Activated CD4-positive, alpha-beta T cell treated with anti-CD3 and anti-CD28 coated beads, Interleukin-2, amount 50 U/mL, for 16 hours (primary cell): ENCODE measurements at regions not wholly inside any gene's neighbourhood (a gene's known extent, or its start where the extent isn't known, plus 50 kb on each side); places are given as distances from the start of the nearest gene placed in this dataset.
"Not testable (repeated sequence)": the region's sequence is repeated elsewhere in the genome, so short reads cannot be mapped to it uniquely, and the experiment has no call there.

Source experiments
- DNase-seq: peaks from one replicate; pipeline ENCODE4 v3.0.0-alpha.2; 2020

DNA sequence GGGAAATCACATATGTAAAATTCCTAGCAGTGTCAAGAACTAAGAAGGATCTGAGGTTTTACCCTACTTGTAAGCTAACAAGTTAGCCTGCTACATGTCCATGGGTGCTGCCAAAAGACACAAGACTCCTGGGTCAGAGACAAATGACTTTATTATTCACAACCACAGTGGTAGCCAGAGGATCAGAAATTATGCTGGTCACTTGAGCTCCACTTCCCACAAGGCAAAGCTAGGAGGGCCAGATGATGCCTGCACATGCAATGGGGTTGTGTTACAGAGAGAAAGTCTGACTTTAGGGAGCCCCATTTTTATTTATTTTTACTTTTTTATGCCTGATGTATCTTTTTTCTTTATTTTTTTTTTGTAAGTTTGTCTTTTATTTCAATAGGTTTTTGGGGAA, 136.8 kb downstream of the S1PR1 start:
- no peak for DNase-seq

DNA sequence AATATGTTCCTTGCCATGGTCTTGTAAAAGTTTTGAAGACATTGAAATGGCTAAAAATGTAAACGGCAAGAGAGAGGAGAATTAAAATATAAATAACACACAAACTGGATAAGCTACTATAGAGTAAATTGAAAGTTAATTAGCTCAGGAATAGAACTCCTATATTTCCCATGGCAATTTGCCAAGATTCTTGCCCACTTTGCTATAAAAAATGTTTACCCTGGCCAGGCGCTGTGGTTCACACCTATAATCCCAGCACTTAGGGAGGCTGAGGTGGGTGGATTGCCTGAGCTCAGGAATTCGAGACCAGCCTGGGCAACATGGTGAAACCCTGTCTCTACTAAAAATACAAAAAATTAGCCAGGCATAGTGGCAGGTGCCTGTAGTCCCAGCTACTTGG, 138.6 kb downstream of the S1PR1 start:
- DNase-seq: not testable (repeated sequence)

DNA sequence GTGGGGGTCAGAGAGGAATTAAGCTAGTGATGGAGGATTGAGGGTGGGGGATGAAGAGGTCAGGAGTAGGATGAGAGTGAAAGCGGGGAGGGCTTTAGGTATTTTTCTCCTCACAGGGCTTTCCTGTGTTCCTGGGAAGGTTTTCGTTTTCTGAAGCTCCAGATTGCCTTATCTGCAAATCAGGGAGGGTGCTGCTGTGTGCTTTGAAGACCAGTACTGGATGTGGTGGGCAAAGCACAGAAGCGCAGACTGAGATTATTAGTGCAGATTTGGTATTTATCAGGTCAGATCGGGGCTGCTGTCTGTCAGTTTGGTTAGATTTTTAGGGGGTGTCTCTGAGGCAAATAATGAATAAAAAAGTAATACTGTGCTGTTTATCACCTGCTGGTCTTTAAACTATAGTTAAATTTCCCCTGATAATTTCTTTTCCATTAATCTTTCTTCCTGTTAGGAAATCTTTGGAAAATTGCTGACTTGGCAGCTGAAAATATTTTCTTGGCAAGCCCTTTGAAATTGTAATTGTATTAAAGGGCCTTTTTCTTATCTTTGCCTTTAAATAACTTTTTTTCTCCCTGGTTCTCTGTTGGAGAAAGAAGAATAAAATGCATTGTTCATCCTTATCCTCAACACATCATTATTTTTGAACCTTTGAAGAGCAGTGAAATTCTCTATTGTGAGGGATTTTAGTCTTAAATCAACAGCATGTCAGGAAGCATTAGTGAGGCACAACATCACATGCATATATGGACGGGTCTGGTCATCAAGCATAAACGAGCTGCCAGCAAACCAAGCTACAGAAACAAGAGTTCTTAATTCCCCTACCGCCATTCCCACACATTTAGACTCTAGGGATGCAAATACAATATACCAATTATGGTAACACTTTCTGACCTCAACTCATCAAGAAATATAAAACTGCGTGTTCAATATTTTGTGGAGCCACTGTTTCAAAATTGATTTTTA, 139.6 kb downstream of the S1PR1 start:
- no peak for DNase-seq

GRCh38 chr1:101377084-101377835, 140.4 kb downstream of the S1PR1 start:
- DNase-seq: no peak

DNA sequence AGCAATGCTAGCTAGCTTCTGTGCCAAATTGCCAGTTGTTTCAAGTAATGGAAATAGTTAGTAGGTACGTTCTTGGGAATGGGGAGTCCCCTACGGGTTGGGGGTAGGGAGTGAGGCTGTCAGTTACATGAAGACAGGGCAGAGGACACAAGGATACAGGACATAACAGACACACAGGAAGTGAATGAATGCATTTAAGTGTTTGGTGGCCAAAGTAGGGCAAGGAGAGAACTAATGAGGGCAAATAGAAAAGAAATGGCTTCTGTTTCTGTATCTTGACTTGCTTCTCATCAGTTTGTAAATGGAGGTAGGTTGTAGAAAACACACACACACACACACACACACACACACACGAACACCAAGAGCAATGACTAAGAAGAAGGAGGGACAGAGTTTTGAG, 142.2 kb downstream of the S1PR1 start:
- no peak for DNase-seq

- no peak for DNase-seq
Observed at GRCh38 chr1:101379950-101380349, 143.1 kb downstream of the S1PR1 start.

DNA sequence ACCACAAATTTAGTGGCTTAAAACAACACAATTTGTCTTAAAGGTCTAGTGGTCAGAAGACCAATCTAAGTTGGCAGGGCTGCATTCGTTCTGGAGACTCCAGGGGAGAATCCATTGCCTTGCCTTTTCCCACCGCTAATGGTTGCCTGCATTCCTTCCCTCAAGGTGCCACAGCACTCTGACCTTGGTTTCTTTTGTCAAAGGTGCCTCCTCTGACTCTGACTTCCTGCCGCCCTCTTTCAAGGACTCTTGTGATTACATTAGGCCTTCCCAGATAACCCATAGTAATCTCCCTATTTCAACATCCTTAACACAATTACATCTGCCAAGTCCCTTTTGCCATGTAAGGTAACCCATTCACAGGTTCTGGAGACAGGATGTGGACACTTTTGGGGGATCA, 145.3 kb downstream of the S1PR1 start:
- DNase-seq: no peak

DNA sequence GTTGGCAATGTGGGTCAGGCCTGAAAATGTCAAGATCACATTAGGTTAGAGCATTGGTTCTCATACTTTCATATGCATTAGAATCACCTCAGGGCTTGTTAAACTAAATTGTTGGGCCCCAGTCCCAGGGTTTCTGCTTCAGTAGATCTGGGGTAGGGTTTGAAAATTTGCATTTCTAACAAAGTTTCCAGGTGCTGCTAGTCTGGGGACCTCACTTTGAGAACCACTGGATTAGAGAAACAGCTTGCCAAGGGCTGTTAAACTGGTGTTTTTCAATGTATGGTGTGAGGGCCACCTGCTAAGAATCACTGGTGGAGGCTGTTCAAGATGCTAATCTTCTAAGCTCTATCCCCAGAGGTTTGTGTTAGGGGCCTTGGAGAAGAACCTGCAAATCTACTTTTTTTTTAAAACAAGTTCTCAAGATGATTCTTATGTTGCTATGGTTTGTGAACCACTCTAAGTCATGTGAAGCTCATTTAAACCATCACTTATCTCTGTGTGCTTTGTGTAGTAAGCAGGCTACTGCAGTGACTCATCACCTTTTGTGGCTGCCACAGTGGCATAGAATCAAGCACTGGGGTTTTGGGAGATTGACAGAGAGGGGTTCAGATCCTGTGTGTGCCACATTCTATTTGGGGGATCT, 152.2 kb downstream of the S1PR1 start:
- peak; percentile 42 for DNase-seq

DNA sequence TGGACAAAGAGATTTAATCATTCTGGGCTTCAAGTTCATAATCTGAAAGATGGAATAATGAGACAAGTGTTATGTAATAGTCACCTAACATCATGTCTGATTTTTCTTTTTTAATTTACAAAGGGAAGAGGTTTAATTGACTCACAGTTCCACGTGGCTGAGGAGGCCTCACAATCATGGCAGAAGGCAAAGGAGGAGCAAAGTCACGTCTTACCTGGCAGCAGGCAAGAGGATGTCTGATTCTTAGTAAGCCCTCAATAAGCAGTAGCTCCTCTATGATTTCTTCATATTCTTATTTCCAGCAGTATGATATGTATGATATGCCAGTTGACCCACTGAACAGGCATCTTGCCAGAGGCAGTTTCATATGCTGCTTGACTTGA, 152.7 kb downstream of the S1PR1 start:
- no peak for DNase-seq

- no peak for DNase-seq
Observed at GRCh38 chr1:101392552-101392951, 155.7 kb downstream of the S1PR1 start.

DNA sequence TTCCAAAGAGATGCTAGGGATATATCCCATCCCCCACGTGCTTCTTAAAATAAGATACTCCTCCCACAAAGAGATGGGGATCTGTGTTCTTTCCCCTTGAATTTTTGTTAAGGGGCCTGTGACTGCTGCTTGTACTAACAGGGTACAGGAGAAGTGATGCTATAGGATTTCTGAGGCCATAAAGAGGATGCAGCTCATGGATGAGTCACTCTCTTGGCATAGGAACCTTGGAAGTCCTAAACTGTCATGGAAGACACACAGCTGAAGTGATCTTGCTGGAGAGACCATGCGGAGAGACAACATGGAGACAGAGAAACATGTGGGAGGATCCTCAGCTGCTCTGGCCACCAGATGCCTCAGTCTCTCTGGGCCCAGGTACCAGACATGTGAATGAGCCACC, 157.2 kb downstream of the S1PR1 start:
- no peak for DNase-seq

DNA sequence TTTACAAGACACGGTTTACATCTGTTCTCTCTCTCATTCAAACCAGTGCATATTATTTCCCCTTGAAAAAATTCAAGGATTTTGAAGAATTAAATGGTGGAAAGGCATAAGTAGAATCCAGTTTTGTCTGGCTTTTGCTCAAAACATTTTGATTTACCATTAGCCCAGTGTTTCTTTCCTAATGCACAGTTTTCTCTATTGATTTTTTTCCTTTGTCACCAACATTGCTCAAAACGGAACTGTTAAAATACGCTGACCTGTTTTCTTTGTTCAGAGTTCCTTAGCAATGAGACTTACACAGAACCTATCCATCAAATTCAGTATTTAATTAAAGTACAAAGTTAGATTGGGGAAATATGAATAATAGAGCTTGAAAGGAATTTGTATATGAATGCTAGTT, 162.4 kb downstream of the S1PR1 start:
- DNase-seq: no peak

DNA sequence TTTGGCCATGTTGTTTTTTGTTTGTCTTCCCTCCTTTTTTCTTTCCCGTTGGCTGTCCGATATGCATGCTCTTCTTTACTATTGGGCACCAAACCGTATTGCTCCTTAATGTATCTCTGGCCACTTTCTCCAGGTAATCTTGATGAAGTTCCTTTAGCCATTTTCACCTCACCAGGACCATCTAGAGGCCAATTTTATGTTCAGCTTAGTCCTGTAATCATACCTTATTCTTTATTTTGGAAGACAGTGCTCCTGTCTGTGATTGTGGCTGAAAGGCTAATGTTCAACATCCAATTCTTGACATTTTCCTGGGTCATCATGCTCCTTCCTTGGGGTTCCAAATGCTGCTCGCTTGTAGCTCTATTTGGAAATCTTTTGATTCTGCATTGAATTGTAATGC, 169.5 kb downstream of the S1PR1 start:
- DNase-seq: no peak

- no peak for DNase-seq
Observed at GRCh38 chr1:101406681-101407080, 169.9 kb downstream of the S1PR1 start.

DNA sequence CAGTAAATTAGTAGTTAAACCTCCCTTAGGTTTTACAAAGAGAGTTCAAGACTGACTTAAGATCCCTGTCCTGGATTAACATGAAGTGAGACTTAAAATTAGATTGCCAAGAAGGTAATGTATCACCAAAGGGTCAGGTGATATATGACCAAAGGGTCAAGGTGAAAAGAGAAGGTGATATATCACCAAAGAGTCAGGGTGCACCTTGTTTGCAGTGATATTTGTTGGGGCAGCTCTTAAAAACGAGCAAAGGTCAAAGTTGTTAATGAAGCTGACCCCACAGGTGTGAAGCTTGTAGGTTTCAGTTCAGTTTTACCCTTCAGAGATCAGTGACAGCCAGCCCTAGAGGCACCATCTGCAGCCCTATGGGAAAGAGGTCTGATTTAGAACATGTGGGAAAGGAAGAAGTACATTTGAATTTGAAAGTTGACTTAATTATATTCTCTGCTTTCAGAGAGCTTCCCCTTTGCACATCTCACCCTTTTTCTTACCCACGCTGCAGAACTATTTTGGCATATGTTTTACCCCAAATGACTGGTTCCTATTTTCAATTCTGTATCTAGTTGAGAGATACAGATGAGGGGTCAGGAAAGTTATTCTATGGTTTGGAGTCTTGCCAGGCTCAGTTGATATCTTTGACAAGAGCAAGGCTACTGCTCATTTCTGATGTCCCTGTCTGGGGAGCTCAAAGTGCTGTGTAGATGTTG, 170.8 kb downstream of the S1PR1 start:
- DNase-seq: no peak

DNA sequence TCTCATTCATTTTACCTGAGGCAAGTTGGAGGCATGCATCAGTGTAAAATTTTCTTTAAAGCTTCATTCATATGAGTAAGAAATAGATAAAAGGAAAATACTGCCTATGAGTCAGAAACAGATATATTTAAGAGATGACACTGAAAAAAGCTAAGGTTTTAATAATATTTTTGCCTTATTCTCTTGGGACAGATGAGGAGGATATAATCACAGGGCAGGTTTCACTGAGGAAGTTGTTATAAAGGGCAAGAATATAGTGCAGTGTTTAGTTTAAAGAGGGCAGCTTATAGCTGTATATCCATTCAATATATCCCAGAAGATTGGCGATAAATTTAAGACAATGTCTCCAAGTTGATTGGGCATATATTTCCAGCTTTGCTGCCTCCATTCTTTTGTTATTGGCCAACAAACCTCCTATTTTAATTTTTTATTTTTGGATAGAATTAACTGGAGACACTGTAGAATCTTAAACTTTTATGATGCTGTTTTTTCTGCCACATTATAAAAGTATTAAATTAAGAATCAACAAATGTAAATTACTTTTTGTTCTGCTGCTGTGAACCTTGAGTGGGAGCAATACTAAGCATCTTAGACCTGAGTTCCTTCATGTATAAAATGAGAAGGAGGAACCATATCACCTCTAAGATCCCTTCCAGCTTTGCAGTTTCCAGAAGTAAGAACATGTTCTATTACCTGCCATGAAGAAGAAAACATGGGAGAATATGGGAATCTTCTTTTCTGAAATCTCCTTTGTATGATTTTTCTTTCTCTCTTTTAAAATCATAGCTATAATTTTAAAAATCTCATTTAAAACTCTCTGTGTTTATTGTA, 171.6 kb downstream of the S1PR1 start:
- no peak for DNase-seq

DNA sequence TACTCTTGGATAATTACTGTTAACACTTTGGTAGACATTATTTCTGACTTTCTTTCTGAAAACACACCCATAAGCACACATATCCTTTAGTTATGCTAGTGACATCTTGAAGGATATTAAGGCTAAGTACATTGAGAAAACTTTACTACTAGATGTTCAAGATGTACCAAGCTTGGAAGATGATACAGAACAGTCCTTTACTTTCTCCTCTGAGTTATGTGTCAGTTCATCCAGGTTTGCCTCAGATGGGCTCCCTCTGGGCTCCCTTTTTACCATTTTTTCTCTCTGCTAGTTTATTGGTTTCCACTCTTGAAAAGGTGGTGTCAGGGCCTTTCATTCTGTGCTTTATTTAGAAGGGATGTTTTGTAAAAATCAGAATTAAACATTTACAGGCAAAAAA, 172.3 kb downstream of the S1PR1 start:
- no peak for DNase-seq

DNA sequence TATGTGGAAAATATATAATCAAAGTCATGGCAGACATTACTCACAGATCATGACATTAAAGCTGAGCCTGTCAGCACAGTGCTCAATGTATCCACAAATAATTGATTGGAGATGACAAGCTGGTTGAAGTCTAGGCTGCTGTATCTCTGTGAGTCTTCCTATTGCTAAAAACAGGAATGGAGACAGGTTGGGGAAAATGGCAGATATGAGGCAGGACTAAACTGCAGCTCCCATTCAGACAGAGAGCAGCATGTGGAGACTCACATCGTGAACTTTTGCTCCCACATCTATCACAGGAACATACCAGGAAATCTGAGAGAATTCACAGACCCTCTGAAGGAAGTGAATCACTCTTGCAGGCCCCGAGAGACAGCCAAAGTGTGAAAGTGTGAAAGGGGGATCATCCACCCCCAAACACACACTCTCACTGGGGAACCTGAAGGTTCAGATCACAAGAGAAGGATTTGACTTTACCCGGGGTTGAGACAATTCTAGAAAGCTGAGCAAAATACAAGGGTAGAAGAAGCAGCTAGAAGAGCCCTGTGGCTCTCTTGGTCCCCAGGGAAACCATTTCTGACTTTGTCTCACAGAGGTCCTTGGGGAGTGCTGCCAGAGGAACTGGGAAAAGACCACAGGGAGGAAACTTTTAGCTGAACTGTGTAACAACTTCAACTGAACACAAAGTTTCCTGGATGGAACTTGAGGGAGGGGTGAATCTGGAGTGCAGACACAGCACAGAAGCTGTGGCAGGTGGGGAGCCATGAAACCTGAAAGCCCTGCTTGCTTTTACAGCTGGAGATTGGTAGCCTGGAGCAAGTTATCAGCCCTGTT, 173.4 kb downstream of the S1PR1 start:
- DNase-seq: peak; percentile 6

DNA sequence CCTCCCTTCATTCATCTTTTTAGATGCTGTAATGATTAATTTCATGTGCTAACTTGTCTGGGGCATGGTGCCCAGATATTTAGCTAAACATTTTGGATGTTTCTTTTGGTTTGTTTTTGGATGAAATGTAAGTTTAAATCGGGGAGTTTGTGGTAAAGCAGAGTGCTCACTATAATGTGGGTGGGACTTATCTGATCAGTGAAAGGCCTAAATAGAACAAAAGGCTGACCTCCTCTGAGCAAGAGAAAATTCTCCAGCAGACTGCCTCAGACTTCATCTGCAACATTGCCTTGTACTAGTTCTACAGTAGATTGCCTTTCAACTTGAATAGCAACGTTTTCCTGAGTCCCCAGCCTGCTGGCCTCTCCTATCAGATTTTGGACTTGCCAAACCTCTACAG, 183.6 kb downstream of the S1PR1 start:
- no peak for DNase-seq

- DNase-seq: not testable (repeated sequence)
Observed at GRCh38 chr1:101428083-101428482, 191.3 kb downstream of the S1PR1 start.

GRCh38 chr1:101428562-101428961, 191.7 kb downstream of the S1PR1 start:
- DNase-seq: no peak
